ENCODE measurements at regions not wholly inside any gene's neighbourhood (a gene's known extent, or its start where the extent isn't known, plus 50 kb on each side); places are given as distances from the start of the nearest gene placed in this dataset.

DNA sequence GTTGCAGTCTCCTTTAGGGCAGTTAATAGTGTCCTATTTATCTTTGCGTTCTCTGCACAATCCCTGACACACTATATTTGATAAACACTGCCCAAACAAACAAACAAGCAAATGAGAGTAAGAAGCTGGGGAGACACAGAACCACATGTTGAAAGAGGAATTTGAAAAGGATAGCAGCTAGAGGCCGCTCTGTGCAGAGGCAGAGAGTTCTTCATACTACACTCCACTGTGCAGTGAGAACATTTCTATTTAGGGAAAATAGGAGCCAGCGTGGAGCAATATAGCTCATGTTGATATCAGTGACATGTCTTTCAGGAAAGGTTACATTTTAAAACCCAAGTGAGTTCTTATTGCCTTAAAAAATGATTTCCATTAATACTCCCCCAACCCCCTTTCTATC is 140.3 kb upstream of the SEL1L start:
- no peak for DNase-seq

DNA sequence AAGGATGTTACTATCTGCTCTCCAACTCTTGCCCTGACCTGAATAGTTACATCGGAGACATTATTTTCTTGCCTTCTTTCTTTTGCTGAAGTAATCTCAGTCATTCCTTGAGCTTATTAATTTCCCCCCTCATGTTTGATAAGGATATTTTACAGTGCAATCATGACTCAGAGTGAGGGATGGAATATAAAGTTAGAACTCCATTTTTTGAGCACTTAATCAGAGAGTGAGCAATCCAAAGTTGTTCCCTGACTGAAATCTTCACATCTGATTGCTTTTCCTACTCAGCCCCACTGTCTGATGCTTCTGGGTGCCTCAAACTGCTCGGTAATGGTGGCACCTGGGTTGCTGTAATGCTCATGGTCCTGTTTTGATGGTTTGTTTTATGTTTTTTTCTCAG is 142.7 kb upstream of the SEL1L start:
- DNase-seq, result no peak

DNA sequence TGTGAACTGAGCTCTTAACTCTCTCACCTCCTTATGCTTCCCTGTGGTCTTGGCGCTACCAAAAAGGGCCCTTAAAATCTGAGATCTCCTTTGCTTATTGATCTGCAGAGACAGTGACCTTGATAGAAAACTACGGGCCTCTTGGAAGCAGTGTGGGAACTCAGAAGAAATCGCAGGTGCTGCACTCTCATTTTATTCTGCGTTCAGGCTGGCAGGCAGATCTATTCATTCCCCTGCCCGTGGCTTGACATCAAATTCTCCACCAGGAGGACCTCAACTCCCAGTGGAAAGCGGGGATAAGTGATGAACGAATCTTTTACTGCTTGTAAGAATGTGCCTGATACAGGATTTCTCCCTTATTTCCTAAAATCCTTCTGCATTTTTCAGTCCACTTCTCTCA is 143.2 kb upstream of the SEL1L start:
- DNase-seq, result no peak

DNA sequence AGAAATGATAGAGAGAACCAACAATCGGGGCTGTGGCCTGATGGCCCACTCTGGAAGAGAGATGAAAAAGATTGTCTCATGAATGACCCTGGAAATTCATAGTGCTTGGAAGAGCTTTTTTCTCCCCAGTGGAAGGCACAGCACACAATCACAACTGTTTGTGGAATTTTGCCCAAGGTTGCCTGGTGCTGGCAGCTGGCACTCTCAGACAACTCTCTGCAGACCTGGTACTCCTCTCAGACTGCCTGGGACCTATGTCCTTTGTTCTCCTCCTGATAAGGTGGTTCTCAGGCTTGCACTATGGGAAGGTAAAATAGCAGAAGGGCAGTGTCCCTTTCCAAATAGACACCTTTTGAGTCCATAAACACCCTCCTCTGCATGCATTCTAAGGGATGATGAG is 144.1 kb upstream of the SEL1L start:
- no peak for DNase-seq

DNA sequence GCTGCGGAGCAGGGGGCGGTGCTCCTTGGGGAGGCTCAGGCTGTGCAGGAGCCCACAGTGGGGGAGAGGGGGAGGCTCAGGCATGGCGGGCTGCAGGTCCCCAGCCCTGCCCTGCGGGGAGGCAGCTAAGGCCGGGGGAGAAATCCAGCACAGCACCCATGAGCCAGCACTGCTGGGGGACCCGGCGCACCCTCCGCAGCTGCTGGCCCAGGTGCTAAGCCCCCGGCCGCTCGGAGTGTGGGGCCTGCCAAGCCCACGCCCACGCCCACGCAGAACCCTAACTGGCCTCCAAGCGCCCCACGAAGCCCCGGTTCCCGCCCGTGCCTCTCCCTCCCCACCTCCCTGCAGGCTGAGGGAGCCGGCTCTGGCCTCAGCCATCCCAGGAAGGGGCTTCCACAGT is 145.6 kb upstream of the SEL1L start:
- DNase-seq, result no peak

DNA sequence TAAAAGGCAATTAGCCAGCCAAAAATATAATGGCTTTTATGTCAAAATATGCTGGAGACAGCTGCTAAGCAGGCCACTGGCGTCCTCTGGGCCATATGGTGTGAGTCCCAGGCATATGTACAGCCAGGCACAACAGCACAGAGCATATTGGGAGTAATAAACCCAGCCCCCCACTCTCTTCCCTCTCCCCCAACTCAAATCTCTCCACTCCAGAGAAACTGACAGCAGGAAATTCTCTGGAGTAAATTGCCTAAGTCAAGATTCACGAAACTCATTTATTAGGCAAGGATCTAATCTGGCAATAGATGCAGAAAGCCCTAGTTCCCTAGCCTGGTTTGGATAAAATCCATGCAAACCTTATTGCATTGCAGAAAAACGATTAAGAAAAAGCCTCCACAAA is 147.9 kb upstream of the SEL1L start:
- no peak for DNase-seq

DNA sequence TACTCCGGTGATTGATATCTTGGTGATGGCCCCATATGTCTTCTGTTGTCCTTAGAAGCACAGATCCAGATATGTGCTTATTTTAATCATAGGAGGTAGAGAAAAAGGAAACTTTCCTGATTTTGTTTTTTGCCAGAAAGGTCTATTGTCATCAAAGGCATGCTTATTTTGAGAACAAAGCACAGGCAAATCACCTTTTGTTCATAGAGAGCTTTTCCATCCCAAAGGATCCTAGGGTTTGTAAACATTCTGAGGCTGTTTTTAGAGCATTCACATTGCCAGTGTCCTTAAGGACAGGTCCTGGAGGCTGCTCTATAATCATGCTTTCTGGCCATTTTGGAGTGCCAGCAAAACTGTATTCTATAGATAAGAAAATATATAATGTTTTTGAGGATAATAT is 148.5 kb upstream of the SEL1L start:
- DNase-seq, result no peak

DNA sequence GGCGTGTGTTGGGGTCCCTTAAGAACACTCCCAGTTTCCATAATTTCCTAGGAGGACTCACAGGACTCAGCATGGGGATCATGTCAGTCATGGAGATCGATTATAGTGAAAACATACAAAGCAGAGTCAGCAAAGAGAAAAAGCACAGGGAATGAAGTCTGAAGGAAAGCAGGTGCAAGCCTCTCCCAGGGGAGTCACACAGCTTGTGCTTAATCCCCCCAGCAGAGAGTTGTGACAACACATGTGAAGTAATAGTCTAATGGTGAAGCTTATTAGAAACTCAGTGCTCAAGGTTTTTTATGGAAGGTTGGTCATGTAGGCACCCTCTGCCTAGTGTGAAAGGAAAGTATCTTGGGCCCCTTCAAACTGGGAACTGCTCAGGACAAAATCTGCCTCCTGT is 149.0 kb upstream of the SEL1L start:
- DNase-seq, result peak; percentile 5

DNA sequence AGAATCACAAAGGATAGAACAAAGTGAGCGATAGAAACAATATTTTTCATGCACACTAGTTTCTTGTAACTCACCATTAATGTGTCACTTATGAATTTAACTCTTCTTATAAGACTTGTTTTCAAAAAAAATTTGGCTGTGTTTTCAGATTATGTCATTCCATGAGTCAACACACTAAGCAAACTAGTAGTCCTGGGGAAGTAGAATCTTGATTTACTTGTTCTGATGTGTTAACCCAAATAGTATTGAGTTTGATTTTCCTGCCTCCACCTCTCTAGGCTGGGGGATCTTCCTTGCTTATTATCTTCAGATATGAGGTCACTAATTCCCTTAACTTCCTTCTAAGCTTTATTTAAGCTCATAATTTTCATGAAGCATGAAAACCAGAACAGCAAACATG is 151.0 kb upstream of the SEL1L start:
- no peak for DNase-seq

DNA sequence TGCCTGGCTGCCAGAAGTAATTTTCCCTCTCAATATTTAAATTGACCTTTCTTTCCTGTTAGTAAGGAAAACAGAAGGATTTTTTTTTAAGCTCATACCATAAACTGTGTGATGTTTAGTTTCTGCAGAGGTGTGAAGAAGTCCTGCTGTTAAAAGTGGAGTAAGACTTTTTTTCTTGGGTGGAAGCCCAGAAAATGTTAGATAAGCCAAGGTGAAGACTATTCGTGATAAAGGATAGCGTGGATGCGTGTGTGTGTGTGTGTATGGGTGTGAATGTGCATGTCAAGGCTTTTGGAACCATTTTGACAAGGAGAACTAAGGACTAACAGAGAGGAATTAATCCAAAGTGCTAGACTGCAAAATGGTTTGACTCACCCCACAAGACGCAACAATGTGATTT is 152.9 kb upstream of the SEL1L start:
- DNase-seq, result no peak

DNA sequence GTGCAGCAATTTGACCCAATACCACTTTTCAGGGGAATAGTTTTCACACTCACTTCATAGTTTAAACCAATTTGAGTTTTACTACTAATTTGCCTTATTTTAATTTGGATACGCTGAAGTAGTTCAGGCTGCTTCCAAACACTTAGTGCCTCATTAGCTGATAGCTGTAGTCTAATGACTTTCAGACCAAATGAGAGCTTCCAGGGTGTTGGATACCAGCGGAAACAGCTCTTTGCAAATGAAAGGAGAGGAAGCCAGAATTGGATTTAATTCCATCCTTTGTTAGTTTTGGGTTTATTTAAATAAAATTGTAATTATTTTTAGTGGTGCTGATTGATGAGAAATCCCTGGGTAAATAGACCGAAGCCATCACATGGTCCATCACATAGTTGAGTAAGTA is 158.3 kb upstream of the SEL1L start:
- peak; percentile 7 for DNase-seq

DNA sequence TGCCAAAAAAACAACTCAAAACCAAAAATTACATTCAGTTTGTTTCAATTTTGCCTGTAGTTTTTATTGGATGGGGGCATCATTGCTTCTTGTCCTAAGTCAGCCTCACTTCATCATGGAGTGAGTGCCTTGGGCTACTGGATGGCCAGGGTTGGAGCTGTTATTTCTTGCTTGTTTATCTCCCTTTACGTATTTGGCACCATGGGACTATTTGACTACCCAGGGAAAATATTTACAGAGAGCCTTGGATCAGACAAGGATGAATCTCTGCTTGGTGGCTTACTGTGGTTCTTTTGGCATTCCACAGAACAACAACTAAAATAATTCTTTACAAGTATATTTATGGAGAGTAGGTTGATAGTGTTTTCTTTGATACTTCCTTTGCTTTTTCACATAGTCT is 160.8 kb upstream of the SEL1L start:
- DNase-seq, result no peak

DNA sequence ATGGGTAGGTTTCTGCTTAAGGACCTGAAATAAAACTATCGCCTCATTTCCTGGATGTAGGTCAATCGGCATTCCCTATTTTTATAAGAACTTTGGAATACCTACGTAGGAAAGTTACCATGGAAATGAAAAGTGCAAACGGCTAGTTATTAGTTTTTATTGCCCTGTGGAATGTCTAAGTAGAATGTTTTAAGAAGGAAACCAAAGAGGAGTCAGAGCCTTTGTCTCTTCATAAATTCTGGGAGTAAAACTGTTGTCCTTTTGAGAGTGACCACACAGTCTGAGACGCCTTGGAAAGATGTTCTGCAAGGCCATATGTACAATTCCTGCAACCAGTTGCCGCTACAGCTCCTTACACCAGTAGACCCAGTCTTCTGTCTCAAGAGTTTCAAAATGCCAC is 176.0 kb upstream of the SEL1L start:
- DNase-seq, result no peak

DNA sequence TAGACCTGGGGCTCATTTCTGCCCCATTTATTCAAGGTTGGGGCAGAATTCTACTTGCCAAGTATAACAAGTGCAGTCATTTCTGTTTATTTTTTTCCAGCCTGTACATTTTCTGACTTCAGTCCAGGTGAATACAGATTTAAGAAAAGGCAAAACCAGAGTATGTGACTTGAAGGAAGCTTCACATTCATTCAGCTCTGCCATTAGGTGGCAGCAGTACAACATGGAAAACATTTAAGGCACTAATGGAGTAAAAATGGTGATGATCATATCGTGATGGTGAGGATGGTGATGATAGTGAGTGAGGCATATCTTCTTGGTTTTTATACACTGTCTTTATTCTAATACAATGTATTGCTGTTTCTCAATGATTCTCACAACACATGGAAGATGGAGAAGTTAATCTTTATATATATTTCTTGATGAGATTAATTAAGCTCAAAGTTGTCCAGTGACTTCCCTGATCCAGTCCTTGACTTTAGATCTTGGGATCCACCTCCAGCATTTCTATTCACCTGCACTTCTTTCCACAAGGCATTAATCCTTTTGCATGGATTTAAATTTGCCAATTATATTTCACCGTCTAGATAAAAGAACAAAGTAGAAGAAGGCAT is 176.7 kb upstream of the SEL1L start:
- peak; percentile 25 for DNase-seq

DNA sequence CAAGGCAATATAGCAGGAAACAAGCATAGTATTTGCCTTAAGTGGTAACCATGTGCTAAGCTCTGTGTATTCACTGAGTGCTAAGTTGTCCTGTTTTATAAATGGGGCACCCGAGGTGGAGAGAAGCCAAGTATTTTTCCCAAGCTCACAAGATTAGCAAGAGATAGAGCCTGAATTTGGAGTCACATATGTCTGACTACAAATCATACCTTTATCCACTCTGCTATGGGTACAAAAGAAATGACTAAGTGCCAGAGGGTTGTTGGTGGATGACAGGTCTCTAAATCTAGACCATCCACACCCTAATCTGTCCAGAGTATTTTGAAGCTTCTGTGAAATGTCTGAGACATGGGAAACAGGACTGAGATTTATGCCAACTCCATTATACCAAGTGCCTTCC is 182.1 kb upstream of the SEL1L start:
- no peak for DNase-seq

DNA sequence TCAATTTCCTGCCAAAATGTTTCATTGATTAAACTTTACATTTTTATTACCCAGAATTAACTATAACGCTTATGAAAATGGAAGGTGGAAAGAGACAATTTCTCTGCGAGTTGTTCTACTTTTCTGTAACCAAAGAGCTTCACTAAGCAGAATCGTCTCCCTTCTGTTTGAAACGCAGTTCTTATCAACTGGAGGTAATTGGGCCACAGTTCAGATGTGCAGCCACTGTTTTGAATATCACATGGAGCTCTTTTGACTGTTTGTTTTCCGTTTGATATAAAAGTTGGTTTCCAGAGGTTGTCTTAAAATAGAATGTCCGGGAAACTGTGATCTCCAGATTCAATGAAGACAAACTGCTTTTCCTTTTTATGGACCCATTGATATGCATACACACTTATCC is 183.3 kb upstream of the SEL1L start:
- DNase-seq, result no peak

DNA sequence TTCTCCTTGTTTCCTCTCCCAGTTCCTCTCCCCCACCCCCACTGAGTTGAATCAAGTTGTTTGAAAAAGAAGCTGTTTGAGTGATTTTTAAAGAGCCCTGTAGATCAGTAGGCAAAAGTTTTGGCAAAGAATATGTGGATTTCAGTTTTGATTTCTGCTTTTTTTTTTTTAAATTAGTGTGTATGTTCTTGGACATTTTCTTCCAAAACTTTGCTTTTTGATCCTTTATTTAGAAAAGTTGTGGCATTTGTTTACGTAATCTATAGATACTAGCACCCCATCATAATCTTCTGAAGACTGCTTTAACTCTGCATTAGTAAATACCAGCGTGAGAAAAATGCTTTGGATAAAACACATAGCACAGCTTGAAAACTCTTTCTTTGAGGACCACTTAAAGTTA is 190.3 kb upstream of the SEL1L start:
- DNase-seq, result no peak

DNA sequence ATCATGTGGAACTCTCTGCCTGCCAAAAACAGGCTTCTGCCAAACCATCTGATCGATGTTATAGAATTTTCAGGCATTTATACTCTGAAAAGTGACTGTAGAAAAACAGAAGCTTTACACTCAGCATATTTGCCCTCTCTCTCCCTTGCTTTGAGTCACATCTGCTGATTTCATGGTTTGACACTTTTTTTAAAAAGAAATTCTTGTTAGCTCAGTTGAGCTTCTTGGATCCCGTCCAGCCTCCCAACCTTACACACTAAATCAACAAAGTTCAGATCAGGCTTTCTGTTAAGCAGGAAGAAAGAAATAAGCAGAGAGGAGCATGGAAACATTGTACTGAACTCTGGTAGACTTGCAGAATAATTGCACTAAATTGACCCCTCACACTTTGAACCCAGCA is 193.6 kb upstream of the SEL1L start:
- DNase-seq, result peak; percentile 2

DNA sequence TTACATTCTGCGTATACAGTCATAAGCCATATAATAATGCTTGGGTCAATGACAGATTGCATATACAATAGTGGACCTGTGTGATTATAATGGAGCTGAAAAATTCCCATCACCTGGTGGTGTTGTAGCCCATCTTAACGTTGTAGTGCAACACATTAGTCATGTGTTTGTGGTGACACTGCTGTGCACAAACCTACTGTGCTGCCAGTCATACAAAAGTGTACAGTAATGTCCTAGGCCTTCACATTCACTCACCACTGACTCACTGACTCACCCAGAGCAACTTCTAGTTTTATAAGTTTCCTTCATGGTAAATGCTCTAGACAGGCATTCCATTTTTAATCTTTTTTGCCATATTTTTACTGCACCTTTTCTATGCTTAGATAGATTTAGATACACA is 194.8 kb upstream of the SEL1L start:
- no peak for DNase-seq

DNA sequence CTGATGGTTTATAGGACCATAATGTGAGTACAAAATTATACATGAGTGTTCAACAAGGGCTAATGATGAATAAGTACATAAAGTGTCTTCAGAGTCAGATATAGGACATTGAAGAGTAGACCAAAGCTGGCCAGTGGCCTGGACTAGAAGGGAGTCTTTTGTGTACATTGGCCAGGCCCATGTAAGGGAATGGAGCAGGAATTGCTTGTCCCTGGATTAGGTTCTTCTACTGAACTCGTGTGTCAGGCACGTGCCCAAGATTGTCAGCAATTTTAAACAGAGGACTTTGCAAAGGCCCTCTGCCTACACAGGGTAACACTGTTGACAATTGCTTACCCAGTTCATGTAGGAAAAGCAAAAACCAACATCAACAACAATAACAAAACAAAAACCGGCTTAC is 196.0 kb upstream of the SEL1L start:
- no peak for DNase-seq

DNA sequence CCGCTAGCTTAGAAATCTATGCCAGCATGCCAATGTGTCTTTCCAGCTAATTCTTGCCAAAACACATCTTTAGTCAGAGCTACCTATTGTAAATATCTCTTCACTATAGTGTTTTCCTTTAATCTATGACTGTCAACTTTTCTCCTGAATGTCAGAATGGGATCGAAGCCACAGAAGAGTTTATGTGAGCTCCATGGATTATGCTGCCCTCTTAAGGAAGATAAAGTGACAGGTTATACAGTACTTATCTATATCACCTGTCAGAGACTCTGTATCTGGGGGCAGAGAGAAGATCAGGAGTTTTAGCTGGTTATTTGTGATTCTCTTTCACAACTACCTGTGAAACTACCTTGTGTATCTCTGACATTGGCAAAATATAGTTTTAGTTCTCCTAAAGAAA is 204.3 kb upstream of the SEL1L start:
- no peak for DNase-seq

DNA sequence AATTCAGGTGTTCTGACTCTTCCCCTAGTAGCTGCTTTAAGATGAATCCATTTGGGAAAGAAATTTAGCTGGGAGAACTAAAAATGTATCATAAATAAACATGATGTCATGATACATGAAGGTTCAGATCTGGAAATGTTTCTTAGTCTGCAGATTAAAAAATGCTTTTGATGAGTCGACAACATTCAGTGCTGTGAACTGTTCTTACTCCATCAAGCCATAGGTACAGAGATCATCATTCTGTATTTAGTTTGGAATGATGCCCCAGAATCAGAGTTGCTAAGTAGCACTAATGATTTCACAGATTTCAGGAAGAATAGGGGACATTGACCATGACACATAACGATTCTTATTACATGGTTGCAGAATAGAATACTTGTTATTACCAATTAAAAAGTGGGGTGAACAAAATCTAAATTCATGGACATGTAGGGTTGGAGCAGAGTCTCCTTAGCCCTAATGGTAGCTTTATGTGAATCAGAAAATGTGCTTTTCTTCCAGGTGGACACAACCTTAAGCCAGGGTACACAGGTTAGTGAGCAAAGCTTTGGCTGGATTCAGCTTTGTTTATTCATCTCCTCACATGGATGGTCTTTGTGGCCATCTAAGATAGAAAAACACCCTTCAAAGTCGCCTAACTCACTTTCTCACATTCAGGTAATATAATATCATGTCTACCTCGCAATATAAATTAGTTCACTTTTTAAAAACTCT is 205.4 kb upstream of the SEL1L start:
- no peak for DNase-seq

DNA sequence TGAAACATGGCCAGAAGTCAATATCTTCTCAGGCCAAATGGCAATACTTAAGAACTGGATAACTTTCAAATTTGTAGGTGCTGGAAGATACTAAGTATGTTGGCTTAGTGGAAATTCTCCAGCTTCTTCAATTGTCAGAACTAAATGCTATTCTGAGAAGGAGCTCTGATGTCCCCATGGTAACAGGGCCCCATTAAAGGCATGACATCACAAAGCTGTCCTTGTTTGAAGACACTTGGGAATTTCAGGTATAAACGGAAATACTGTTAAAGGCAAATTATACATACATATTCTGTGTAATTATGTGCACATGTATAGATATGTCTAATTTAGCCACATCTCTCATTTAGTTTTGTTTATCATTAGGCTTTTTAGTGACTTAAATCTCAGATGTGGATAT is 210.0 kb upstream of the SEL1L start:
- DNase-seq, result no peak

DNA sequence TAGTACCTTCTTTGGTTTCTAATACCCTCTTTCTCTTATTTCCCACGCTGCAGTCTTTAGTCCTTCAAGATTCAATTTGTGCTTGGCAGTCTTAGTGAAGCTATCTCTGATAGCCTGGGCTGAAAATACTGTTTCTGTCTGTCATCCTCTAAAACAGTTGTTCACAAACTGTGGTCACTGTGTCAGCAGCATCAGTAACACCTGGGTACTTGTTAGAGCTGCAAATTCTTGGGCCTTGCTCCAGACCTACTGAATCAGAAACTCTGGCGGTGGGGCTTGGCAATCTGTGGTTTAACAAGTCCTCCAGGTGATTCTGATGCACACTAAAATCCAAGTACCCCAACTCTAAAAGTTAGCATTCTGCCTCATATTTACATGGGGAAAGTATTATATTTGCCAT is 217.5 kb upstream of the SEL1L start:
- no peak for DNase-seq

DNA sequence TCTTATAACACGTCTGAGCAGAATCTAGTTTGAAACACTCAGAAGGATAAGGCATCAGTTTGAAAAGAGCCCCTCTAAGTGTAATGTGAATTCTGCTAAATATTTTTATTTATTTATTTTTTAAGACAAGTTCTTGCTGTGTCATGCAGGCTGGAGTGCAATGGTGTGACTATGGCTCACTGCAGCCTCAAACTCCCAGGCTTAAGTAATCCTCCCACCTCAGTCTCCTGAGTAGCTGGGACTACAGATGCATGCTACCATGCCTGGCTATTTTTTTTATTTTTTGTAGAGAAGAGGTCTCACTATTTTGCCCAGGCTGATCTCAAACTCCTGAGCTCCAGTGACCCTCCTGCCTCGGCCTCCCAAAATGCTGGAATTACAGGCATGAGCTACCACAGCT is 225.9 kb upstream of the SEL1L start:
- DNase-seq, result no peak

All from NCI-H146 (cell line).